ENCODE measurements at regions not wholly inside any gene's neighbourhood (a gene's known extent, or its start where the extent isn't known, plus 50 kb on each side); places are given as distances from the start of the nearest gene placed in this dataset.

DNA sequence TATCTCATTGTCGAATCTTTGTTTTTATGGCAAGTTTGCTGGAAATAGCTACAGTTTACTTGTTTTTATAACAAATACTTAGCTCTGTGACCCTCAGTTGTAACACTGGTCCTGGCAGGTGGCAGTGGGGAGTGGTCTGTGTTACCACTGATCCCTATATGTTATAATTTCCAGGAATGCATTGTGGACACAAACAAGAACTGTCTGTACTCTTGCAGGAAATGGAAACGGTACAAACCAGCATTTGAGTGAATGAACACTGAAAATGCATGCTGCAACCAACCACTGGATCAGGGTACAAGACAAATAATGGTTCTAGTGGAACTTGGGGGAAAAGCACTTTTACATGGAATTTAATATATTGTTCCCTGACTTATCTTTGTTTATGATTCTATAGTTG is 66.5 kb upstream of the PJA2 start:
- no peak for DNase-seq (ENCODE audit: low read depth in 4 of 4, low spot score in 1 of 4)

DNA sequence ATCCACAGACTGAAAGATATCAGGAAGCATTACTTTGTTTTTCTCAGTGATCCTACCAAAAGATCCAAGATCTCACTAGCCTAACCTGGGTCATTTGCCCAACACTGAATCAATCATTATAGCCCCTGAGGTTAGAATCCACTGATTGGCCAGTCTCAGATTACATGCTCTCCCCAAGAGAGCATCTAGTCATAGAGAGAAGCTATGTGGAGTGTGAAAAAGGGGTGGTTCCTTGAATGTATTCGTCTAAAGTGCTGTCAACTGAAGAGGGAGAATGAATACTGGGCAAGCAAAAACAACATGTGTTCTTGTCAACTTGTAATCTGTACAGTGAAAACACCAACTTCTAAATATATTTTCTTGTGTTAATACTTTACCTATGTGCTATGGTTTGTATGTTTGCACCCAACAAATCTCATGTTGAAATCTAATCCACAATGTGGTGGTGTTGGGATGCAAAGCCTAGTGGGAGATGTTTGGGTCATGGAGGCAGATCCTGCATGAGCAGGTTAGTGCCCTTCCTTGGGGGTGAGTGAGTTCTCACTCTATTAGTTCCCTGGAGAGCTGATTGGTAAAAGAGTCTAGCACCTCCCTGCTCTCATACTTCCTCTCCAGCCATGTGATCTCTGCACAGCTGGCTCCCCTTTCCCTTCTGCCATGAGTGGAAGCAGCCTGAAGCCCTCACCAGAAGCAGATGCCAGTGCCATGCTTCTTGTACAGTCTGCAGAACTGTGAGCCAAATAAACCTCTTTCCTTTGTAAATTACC is 60.3 kb upstream of the PJA2 start:
- no peak for DNase-seq (ENCODE audit: low read depth in 4 of 4, low spot score in 1 of 4)

DNA sequence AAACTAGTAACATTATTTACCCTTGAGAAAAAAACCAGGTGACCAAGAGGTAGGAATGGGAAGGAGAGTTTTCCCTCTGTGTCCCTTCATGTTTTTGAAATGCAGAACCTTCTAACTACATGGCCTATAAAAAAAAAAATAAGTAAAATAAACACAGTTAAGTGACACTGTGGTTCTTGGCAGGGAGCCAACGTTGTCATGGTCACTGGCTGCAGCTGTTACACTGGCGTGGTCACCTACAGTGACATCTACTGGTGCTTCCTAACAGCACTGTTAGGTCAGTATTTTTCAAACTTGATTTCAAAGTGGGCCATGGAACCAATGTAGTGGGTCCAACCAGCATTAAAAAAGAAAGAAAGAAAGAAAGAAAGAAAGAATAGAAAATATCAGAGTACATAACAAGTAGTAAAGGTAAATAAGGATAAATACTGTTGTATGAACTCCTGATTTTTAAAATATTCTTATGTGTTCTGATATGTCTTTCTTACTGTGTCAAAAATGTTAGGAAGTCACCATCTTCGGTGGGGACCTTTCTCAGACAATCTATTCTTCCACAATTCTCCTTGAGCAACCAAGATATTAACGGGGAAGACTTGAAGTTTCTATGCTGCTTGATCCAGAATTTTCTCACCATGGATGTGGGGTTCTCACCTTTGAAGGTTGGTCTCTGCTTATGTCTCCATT is 59.1 kb upstream of the PJA2 start:
- peak; percentile 34 to 62 (median 54) for DNase-seq (ENCODE audit: low read depth in 4 of 4, low spot score in 1 of 4)

DNA sequence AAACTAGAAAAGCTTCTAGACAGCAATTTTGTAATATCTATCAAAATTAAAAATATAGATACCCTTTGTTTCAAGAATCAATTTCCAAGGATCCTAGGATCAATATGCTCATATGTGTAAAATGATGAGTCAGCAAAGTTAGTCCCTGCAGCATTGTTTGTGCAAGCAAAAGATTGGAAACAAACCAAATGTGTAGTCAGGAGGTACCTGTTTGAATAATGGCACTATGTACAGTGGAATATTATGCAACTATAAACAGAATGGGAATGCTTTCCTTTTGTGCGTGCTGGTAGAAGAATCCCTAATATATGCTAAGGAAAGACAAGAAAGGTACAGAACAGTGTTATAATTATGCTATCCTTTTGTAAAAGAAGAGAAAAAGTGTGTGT is 58.5 kb upstream of the PJA2 start:
- DNase-seq (ENCODE audit: low read depth in 4 of 4, low spot score in 1 of 4), result no peak

DNA sequence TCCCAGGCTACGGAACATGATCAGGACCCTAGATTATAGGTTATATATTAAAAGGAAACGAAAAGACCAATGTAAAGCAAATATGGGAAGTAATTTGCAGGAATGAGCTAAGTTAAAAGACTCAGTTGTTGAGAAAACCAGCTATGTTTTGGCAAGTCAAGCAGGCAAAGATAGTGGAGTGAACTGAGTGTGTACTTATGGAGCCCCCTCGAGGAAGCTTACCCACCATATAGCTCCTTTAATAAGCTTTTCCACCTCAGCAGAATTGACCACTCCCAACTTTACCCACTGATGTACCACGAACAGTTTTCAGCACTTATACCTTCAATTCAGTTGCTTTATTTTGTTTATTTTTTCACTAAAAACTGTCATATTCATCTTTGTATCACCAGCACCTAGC is 57.3 kb upstream of the PJA2 start:
- no peak for DNase-seq (ENCODE audit: low read depth in 4 of 4, low spot score in 1 of 4)

All from stimulated activated CD4-positive, alpha-beta T cell treated with anti-CD3 and anti-CD28 coated beads, Interleukin-1b, Interleukin-23, amount 100 ng/mL, for 24 hours (primary cell).